ENCODE measurements at regions not wholly inside any gene's neighbourhood (a gene's known extent, or its start where the extent isn't known, plus 50 kb on each side); places are given as distances from the start of the nearest gene placed in this dataset.

DNA sequence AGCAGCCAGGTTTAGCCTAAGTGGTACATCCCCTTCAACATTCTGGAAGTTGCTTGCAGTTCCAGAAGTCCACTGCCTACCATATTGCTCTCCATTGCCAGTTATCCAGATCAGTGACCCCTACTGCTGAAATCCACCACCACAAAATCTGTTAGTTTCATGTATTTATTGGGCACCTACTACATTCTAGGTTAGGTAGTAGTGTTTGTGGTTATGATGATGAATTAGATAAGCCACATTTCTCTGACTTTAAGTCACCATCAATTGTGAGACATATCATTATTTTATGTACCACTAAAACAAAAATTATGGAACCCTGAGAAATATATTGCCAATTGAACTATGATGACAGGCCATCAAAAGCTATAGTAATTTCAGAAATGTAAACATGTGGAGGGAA is 139.5 kb upstream of the PKDCC start:
- Histone ChIP-seq H3K36me3 (no peaks in the 10 kb centered on the region), H3K27me3 (no peaks in the 10 kb centered on the region), H3K4me3 (no peak overlapping the region), H3K4me1 (no peaks in the 10 kb centered on the region), H3K27ac (no peak overlapping the region), H3K9me3 (no peaks in the 10 kb centered on the region)
- no peak for DNase-seq
- no peak for TF ChIP-seq CTCF (IDR thresholded peaks at IDR 0.05)
- no peak for FAIRE-seq
- no peak for ATAC-seq
- intact Hi-C loops (cut with DNase I): no loop called here

- DNase-seq (no peak), FAIRE-seq (no peak), ATAC-seq (no peak)
- intact Hi-C loops (cut with DNase I): no loop called here
- 40 to 44% methylated on average over 4 of the region's 4 CpGs for WGBS, 2 donors
- Histone ChIP-seq H3K36me3 (no peaks in the 10 kb centered on the region), H3K9me3 (no peaks in the 10 kb centered on the region), H3K4me3 (no peak overlapping the region), H3K4me1 (no peaks in the 10 kb centered on the region), H3K27ac (no peak overlapping the region), H3K27me3 (no peaks in the 10 kb centered on the region)
- TF ChIP-seq CTCF (IDR thresholded peaks at IDR 0.05): no peak
Measured at GRCh38 chr2:41909584-41909983, 138.2 kb upstream of the PKDCC start.

- ATAC-seq (no peak), DNase-seq (no peak), FAIRE-seq (no peak)
- Histone ChIP-seq H3K4me1 (no peaks in the 10 kb centered on the region), H3K36me3 (no peaks in the 10 kb centered on the region), H3K9me3 (no peaks in the 10 kb centered on the region), H3K27me3 (no peaks in the 10 kb centered on the region), H3K4me3 (no peak overlapping the region), H3K27ac (no peak overlapping the region)
- no peak for TF ChIP-seq CTCF (IDR thresholded peaks at IDR 0.05)
- intact Hi-C loops (cut with DNase I): no loop called here
- WGBS, 2 donors: 38 to 50% methylated on average over 1 of the region's 1 CpG
Measured at GRCh38 chr2:41910126-41910525, 137.7 kb upstream of the PKDCC start.

DNA sequence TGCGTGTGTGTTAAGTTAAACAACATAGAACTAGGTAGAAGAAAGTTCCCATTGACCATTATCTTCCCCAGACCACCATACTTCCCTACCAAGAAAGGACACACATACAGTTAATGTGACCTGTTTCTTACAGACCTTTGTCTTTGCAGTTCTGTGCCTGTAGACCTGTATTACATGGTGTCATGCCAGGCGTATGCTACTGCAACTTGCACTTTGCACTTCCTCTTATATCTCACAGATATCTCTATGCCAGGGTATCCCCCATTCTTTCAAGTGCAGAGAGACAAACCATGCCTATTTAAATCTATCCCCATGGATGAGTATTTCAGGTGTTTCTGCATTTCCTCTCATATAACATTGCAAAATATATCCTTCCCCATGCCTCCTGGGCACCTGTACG is 136.8 kb upstream of the PKDCC start:
- intact Hi-C loops (cut with DNase I): no loop called here
- FAIRE-seq (no peak), DNase-seq (no peak), ATAC-seq (no peak)
- H3K27ac ChIP-seq: no peak overlapping the region
- H3K36me3 ChIP-seq: no peaks in the 10 kb centered on the region
- WGBS, 2 donors: 80 to 90% methylated on average over 3 of the region's 3 CpGs
- no peaks in the 10 kb centered on the region for H3K27me3 ChIP-seq
- no peak overlapping the region for H3K4me3 ChIP-seq
- no peaks in the 10 kb centered on the region for H3K4me1 ChIP-seq
- H3K9me3 ChIP-seq: no peaks in the 10 kb centered on the region
- no peak for TF ChIP-seq CTCF (IDR thresholded peaks at IDR 0.05)

DNA sequence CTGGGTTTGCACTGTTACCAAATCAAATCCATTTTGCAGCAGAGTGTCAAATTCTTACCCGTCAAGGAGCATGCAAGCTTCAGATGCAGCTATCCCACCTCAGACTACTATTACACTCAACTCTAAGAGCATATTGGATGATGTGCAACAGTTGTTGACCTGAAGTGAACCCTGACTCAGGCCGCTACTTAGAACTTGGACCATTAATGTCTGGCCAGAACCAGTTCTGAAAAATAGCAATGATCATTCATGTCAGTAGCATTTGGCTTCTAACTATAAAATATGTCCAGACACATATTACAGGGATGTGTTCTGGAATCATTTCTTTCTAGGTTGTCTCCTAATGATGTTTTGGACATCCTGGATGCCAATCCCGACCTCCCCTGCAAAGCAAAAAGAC is 135.5 kb upstream of the PKDCC start:
- ATAC-seq (peak in 2 of 4 donors; percentile 30 to 41), FAIRE-seq (no peak)
- WGBS, 2 donors: 76 to 80% methylated on average over 3 of the region's 3 CpGs

More for the DNA sequence above, 135.5 kb upstream of the PKDCC start:
- no peaks in the 10 kb centered on the region for H3K4me1 ChIP-seq
- no peaks in the 10 kb centered on the region for H3K9me3 ChIP-seq
- intact Hi-C loops (cut with DNase I): no loop called here
- H3K27me3 ChIP-seq: no peaks in the 10 kb centered on the region
- no peak overlapping the region for H3K27ac ChIP-seq
- no peaks in the 10 kb centered on the region for H3K36me3 ChIP-seq
- TF ChIP-seq CTCF (IDR thresholded peaks at IDR 0.05): no peak
- H3K4me3 ChIP-seq: no peak overlapping the region
- DNase-seq: no peak

Measured in pancreas (tissue), 10 donors.